GM21381 (cell line): ENCODE measurements at regions not wholly inside any gene's neighbourhood (a gene's known extent, or its start where the extent isn't known, plus 50 kb on each side); places are given as distances from the start of the nearest gene placed in this dataset.
"Not testable (repeated sequence)": the region's sequence is repeated elsewhere in the genome, so short reads cannot be mapped to it uniquely, and the experiment has no call there.

ENCODE experiments used
- ATAC-seq: cut with Tn5 transposase; IDR thresholded peaks from one replicate; pipeline ENCODE4 v1.9.1; 2021; ENCODE audit warnings: mild to moderate bottlenecking, moderate library complexity; ENCODE audit not compliant: unreplicated experiment

DNA sequence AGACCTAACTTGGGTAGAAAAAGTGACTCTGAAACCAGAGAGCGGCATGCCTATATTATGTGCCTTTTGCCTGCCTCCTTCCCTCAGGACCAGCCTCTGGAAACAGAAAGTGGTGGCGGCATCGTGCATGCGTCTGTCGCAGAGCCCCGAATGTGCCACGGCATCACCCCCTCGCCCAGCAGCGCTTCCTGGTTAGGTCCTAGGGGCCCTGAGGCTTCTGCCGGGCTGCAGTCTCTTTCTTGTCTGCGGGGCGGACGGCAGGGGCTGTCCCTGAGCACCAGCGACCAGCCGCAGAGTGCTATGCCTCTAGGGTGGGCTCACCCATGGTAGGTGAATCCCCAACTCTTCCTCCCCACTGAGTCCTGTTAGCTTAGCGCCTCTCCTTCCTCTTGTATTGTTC is 68.7 kb downstream of the VSIG4 start:
- no peak for ATAC-seq

DNA sequence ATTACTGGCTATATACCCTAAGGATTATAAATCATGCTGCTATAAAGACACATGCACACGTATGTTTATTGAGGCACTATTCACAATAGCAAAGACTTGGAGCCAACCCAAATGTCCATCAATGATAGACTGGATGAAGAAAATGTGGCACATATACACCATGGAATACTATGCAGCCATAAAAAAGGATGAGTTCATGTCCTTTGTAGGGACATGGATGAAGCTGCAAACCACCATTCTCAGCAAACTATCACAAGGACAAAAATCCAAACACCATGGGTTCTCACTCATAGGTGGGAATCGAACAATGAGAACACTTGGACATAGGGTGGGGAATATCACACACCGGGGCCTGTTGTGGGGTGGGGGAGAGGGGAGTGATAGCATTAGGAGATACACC is 72.7 kb downstream of the VSIG4 start:
- ATAC-seq, result not testable (repeated sequence)

DNA sequence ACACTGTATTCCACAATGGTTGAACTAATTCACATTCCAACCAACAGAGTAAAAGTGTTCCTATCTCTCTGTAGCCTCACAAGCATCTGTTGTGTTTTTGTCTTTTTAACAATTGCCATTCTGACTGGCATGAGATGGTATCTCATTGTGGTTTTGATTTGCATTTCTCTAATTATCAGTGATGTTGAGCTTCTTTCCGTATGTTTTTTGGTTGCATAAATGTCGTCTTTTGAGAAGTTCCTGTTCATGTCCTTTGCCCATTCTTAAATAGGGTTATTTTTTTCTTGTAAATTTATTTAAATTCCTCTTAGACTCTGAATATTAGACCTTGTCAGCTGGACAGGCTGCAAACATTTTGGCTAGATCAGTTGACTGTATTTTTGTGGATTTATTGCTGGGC is 78.2 kb downstream of the VSIG4 start:
- no peak for ATAC-seq

DNA sequence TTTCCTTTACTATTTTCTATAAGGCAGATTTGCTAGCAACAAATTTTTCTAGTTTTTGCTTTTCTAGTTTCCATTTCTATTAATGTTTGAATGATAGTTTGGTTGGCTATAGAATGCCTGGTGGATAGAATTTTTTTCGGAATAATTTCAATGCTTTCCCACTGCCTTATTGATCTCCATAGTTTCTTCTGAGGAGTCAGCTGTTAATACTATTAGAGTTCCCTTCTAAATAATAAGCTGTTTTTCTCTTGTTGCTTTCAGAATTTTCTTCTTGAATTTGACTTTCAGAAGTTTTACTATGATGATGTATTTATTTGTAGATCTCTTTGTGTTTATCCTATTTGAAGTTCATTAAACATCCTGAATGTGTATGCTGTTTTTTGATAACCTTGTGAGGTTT is 91.8 kb downstream of the VSIG4 start:
- no peak for ATAC-seq

DNA sequence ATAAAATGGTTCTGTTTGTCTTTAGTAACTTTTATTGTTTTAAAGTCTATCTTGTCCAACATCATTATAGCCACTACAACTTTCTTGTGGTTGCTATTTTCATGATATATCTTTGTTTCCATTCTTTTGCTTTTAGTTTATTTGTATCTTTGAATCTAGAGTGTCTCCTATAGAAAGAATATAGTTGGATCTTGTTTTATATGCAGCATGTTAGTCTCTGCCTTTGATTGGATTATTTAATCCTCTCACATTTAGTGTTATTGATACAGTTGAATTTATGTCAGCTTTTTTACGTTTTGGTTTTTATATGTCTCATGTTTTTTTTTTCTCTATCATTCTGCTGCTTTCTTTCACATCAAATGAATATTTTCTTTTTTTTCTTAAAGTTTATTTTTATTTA is 98.1 kb downstream of the VSIG4 start:
- ATAC-seq, result no peak

DNA sequence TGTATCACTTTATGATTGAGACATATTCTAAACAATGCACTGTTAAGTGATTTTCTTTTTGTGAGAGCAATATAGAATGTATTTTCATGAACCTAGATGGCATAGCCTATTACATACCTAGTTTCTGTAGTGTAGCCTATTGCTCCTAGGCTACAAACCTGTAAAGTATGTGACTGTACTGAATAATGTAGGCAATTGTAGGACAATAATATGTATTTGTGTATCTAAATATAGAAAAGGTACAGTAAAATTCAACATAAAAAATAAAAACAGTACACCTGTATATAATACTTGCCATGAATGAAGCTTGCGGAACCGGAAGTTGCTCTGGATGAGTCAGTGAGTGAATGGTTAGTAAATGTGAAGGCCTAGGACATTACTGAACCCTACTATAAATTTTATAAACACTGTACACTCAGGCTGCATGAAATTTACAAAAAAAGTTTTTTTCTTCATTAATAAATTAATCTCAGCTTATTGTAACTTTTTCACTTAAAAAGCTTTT is 106.7 kb downstream of the VSIG4 start:
- no peak for ATAC-seq

DNA sequence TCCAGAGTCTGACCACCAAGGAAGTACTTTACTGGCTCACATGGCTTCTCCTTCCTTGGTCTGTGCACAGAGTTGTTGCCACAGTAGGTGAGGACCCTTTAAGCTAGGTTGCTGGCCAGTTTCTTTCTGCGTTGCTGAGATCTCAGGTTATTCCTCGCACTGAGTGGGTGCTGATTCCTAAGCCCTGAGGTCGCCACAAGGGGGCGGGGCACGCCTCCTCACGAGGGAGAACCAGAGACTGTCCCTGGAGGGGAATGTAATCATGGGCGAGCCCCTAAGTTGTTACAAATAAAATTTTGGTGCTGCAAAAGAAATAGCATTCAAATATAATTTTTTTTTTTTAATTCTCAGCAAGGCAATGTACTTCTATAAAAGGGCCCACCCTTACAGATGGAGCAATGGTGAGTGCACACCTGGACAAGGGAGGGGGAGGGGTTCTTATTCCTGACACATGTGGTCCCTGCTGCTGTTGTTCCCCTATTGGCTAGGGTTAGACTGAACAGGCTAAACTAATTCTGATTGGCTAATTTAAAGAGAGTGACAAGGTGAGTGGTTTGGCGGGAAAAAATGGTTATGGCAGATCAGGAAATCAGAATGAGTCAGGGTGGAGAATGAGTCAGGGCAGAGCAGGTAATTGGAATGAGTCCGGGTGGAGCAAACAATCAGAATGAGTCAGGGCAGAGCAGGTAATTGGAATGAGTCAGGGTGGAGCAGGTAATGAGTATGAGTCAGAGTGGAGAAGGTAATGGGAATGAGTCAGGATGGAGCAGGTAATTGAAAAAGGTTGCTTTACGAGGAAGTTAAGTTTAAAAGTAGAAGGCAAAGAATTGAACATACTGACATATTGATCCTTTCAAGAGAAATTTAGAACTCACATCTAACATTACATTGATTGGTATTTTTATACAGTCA is 107.5 kb downstream of the VSIG4 start:
- no peak for ATAC-seq

DNA sequence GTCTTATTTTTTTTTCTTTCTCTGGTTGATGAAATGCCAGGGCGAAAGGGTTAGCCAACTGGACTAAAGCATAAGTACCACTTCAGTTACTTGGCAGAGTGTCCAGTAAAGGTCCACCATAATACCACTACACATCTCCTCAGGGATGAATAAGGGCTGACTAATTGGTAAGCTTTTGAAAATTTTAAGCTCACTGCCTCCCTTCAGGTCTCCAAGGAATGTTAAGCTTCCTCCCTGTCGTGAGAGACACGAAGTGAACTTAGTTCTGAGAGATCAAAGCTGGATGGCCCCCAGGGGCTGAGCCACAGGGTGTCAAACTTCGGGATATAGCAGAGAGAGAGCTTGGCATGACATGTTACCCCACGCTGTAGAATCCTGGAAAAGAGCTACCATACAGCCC is 111.4 kb downstream of the VSIG4 start:
- no peak for ATAC-seq

DNA sequence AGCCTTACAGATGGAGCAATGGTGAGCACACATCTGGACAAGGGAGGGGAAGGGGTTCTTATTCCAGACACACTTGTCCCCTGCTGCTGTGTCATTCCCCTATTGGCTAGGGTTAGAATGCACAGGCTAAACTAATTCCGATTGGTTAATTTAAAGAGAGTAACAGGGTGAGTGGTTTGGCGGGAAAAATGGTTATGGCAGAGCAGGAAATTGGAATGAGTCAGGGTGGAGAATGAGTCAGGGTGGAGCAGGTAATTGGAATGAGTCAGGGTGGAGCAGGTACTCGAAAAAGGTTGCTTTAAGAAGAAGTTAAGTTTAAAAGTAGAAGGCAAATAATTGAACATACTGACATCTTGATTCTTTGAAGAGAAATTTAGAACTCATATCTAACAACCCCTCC is 112.5 kb downstream of the VSIG4 start:
- ATAC-seq, result not testable (repeated sequence)

DNA sequence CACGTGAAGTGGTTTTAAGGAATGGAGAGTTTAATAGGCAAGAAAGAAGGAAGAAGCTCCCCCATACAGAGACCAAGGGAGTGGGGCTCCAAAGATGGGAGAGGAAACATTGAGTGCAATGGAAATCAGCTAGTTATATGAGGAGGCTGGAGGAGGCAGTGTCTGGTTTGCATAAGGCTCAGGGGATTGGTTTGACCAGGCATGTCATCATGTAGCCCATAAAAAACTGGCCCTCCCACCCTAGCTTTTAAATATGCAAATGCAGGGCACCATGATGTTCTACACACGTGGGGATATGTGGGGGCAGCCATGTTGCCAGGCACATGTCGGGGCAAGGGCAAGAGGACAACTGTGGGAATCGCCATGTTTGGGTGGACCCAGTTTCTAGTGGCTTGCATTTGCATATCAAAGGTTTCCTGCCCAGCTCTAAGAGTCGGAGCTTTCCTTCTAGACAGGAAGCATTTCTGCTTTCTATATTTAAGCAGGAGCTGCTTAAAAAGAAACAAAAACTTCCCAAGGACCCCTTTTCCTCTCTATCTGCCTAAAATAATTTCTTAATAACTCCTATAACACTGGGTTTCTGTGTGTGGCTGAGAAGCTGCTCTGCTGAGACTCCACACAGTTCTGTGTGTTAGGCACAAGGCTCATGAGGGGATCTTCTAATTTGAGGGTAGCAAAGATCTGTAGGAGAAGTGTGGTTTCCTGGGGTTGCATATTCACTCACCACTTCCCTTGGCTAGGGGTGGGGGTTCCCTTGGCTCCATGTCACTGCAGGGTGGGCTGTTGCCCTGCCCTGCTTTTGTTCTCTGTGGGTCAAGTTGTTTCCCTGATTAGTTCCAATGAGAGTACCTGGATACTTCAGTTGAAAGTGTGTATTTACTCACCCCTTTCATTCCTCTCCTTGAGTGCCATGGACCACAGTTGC is 113.5 kb downstream of the VSIG4 start:
- ATAC-seq, result no peak

DNA sequence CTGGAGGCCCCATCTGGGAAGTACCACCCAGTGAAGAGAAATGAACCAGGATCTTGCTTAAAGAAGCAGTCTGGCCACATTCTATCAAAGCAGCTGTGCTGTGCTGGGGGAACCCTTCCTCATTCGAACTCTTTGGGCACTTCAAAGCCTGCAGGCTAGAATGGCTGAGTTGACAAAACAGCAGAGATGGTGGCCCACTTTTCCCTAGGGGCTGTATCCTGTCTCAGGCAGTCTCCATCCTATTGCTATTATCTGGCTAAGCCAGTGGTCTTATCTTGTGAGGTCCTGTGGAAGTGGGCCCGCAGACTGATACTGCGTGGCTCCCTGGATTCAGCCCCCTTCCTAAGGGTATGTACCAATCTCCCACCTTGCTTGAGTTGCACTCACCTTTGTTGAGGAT is 114.3 kb downstream of the VSIG4 start:
- no peak for ATAC-seq

DNA sequence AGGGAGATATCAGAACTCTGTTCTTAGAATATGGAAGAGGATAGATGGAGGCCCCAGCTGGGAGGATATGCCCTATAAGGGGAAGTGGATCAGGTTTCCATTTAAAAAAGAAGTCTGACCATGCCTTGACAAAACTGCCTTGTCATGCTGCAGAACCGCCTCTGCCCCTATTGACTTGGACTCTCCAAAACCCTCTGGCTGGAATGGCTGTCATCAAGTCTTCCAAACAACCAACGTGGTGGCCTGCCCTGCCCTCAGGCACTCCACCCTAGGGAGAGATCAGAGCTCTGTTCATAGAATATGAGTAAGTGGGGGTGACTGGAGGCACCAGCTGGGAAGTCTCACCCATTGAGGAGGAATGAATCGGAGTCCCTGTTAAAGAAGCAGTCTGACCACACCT is 114.9 kb downstream of the VSIG4 start:
- no peak for ATAC-seq

DNA sequence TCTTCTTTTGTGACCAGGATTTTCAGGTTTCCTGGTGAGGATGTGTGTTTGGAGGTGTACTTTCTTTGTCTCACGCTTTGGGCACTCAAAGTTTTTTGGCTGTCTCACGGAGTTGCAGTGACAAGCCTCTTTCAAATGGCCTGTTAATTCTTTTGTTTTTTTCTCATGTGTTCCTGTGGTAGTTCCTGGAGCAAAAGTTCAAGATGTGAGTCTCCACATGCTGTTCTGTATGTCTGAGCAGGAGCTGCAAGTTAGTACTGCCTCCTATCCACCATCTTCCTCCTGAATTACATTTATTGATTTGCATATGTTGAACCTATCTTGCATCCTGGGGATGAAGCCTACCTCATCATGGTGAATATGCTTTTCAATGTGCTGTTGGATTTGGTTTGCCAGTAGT is 118.5 kb downstream of the VSIG4 start:
- no peak for ATAC-seq

DNA sequence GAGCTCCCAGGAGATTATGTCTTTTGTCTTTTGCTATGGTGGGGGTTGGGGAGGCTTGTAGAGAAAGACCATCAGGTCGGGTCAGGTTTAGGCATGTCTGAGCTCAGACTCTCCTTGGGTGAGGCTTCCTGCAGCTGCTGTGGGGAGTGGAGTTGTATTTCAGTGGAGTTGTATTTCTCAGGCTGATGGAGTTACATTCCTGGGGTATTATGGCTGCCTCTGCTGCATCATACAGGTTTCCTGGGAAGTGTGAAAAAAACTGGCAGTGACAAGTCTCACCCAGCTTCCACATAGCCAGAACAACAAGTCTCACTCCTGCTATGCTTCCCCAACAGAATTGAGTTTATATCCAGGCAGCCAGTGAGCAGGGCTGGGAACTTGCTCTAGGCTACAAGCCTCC is 119.3 kb downstream of the VSIG4 start:
- no peak for ATAC-seq

DNA sequence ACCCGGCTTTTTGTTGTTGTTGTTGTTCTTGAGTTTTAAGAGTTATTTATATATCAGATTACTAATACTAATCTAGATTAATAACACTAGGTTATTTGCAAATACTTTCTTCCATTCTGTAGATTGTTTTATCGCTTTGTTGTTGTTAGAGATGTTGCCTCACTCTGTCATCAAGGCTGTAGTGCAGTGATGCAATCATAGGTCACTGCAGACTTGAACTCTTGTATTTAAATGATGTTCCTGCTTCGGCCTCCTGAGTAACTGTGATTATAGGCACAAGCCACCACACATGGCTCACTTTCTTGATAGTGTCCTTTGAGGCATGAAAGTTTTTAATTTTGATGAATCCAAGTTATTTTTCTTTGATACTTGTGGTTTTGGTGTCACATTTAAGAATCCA is 129.0 kb downstream of the VSIG4 start:
- ATAC-seq, result no peak

DNA sequence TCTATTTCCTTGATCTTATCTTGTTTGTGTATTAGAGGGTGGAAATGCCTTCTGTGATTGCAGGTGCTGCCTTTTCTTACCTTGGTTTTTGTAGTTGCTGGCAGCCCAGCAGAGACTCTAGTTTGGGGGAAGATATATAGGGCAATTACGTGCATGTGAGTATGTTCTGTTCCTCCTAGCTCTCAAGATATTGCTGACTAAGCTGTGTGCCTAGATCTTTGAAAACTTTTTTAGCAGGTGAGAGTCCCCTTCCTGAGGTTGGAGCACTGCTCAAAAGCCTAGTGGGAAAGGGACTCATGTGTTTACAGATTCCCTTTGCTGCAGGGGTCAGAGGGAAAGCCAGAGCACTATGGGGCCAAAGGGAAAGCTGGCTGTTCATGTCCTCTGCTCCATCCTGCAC is 136.1 kb downstream of the VSIG4 start:
- no peak for ATAC-seq

DNA sequence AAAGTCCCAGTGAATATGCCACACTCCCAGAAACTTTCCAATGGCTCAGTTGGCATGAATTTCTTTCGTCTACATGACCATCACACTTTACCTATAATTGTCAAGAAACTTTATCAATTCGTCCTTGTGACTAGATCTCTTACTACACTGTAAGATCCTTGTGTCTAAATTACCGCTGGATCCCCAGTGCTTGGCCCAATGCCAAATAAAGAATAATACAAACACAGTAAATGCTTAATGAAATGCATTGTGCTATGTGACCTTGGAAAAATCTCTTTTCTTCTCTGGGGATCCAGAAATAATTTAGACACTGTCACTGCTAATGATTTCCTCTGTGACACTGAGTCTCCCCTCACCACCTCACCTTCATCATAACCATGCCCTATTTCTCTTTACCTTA is 137.9 kb downstream of the VSIG4 start:
- ATAC-seq, result no peak

DNA sequence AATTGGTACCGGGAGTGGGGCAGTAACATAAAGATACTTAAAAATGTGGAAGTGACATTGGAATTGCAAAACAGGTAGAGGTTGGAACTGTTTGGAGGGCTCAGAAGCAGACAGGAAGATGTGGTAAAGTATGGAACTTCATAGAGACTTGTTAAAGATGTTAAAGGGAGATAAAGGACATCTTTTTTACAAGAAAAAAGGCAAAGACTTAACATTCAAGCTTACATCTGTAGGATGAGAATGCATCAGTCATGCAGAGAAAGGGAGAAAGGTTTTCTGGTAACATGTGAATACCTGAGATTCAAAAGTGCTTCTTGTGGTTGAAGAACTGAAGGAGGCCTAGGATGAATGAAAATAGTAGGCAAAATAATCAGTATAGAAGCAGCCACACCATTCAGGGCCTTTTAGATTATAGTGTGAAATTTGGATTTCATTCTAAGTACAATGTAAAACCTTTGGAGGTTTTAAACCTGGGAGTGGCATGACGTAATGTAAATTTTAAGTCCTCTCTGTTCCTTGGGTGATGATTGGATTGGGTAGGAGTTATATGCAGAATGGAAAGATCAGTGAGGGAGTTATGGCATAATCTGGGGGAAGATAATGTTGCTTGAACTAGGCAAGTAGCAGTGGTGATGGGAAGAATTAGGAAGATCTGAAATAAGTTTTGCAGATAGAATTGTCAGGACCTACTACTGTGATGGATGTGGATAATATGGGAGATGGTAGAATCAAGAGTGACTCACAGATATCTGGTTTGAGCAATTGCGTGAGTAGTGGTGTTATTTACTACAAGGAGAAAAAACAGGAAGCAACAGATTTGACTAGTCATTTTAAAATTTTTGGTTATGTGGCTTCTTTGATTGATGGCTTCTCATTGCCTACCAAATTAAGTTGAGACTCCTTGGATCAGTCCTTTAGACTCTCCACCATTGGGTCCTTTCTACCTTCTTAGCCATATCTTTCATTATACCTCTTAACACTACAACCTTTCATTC is 138.7 kb downstream of the VSIG4 start:
- ATAC-seq, result no peak

DNA sequence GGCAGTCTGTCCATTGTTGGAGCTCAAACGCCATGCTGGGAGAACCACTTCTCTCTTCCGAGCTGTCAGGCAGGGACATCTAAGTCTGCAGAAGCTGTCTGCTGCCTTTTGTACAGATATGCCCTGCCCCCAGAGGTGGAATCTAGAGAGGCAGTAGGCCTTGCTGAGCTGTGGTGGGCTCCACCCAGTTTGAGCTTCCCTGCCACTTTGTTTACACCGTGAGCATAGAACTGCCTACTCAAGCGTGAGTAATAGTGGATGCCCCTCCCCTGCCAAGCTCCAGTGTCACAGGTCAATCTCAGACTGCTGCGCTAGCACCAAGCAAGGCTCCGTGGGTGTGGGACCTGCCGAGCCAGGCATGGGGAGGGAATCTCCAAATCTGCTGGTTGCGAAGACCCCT is 145.7 kb downstream of the VSIG4 start:
- no peak for ATAC-seq

DNA sequence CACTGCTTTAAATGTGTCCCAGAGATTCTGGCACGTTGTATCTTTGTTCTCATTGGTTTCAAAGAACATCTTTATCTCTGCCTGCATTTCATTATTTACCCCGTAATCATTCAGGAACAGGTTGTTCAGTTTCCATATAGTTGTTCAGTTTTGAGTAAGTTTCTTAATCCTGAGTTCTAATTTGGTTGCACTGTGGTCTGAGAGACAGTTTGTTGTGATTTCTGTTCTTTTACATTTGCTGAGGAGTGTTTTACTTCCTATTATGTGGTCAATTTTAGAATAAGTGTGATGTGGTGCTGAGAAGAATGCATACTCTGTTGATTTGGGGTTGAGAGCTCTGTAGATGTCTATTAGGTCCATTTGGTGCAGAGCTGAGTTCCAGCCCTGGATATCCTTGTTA is 148.1 kb downstream of the VSIG4 start:
- not testable (repeated sequence) for ATAC-seq
